IPS DF 19.7 (cell line): ENCODE measurements at regions not wholly inside any gene's neighbourhood (a gene's known extent, or its start where the extent isn't known, plus 50 kb on each side); places are given as distances from the start of the nearest gene placed in this dataset.

Experiments used
- DNase-seq: peaks from one replicate; pipeline ENCODE4 v3.0.0-alpha.2; 2013; ENCODE audit warnings: low read depth, low spot score

- DNase-seq, result no peak
These were observed 515.6 kb downstream of the INHBA start for GRCh38 chr7:41187322-41187721.

GRCh38 chr7:41185851-41186250 lies 517.0 kb downstream of the INHBA start:
- DNase-seq, result no peak

- DNase-seq, result no peak
These were observed 519.1 kb downstream of the INHBA start for GRCh38 chr7:41183741-41184140.

- DNase-seq, result no peak
These were observed 520.1 kb downstream of the INHBA start for GRCh38 chr7:41182782-41183181.

- DNase-seq, result no peak
These were observed 527.5 kb downstream of the INHBA start for GRCh38 chr7:41175435-41175834.

- no peak for DNase-seq
These were observed 528.4 kb downstream of the INHBA start for GRCh38 chr7:41174521-41174920.

GRCh38 chr7:41170466-41170865 lies 532.4 kb downstream of the INHBA start:
- DNase-seq, result no peak

GRCh38 chr7:41169317-41169716 lies 533.6 kb downstream of the INHBA start:
- DNase-seq, result no peak

GRCh38 chr7:41167836-41168235 lies 535.1 kb downstream of the INHBA start:
- no peak for DNase-seq

GRCh38 chr7:41164440-41164839 lies 538.5 kb downstream of the INHBA start:
- DNase-seq, result no peak

- no peak for DNase-seq
These were observed 538.9 kb downstream of the INHBA start for GRCh38 chr7:41163991-41164390.

GRCh38 chr7:41162612-41163011 lies 540.3 kb downstream of the INHBA start:
- DNase-seq, result no peak

- DNase-seq, result no peak
These were observed 541.8 kb downstream of the INHBA start for GRCh38 chr7:41161041-41161587.

- DNase-seq, result no peak
These were observed 546.6 kb downstream of the INHBA start for GRCh38 chr7:41156268-41156667.

GRCh38 chr7:41153268-41153667 lies 549.6 kb downstream of the INHBA start:
- no peak for DNase-seq

GRCh38 chr7:41152179-41152678 lies 550.7 kb downstream of the INHBA start:
- no peak for DNase-seq

- no peak for DNase-seq
These were observed 553.3 kb downstream of the INHBA start for GRCh38 chr7:41149576-41149975.

GRCh38 chr7:41148521-41148951 lies 554.4 kb downstream of the INHBA start:
- no peak for DNase-seq

GRCh38 chr7:41147606-41148485 lies 555.0 kb downstream of the INHBA start:
- no peak for DNase-seq

- no peak for DNase-seq
These were observed 556.5 kb downstream of the INHBA start for GRCh38 chr7:41146429-41146828.

GRCh38 chr7:41145656-41146055 lies 557.2 kb downstream of the INHBA start:
- DNase-seq, result no peak

- DNase-seq, result no peak
These were observed 559.9 kb downstream of the INHBA start for GRCh38 chr7:41142904-41143473.

GRCh38 chr7:41139789-41140188 lies 563.1 kb downstream of the INHBA start:
- DNase-seq, result no peak
